DMS53 (cell line): ENCODE measurements at regions not wholly inside any gene's neighbourhood (a gene's known extent, or its start where the extent isn't known, plus 50 kb on each side); places are given as distances from the start of the nearest gene placed in this dataset.

Source experiments
- DNase-seq: peaks from one replicate; lab custom pipeline; 2025; lab: John Stamatoyannopoulos, UW

DNA sequence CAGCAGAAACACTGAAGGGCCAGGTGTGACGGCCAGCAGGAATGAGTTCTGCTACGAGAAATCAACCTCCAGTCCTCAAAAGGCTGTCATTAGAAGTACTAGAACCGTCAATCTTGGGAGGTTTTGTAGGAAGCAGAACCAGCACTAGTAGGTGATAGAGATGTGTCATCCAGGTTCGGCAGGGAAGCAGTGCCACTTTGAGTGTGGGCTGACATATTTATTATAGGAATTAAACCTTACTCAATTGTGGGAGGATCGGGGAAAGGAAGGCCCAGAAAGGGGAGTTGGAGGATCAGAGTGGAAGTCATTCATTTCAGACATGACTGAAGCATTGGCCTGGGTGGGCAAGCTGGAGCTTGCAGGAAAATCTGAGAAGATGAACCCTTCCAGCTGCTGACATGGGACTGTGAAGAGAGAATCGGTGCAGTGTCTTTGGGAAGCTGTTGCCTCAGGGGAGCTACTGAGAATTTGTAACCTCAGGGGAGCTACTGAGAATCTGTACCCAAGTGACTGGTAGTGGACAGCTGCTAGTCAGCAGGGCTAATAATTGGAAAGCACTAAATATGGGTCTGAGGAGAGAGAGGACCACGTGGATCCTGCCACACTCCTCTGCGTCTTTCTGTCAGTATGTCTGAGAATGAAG is 177.4 kb downstream of the SPRY1 start:
- no peak for DNase-seq

GRCh38 chr4:123575291-123575690 is 178.7 kb downstream of the SPRY1 start:
- no peak for DNase-seq

DNA sequence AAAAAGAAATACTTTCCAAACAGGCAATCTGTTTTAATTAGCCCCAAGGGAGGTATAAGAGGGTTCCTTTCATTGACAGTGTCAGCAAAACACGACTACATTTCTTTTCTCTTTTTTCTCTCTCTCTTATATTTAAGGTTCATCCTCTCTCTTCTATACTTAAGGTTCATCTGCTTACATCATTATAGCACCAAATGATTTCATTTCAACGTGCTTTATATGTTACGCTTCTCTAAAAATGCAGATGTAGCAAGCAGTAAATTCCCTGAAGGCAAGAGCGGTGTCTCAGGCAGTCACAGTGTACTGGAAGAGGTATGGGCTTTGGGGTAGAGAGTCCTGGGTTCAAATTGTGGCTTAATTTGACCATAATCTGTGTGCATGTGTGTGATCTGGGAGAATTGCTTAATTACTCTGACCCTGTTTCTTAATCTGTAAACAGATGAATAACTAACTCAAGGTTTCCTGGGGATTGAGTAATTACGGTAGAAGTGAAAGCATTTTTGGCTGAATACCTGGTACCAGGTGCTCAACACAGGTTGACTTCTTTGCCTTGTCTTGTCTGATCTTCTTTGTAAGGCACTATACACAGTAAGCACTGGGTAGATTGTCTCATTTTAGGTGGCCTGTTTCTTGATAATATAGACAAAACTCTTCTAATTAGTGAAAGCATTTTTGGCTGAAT is 180.8 kb downstream of the SPRY1 start:
- no peak for DNase-seq

DNA sequence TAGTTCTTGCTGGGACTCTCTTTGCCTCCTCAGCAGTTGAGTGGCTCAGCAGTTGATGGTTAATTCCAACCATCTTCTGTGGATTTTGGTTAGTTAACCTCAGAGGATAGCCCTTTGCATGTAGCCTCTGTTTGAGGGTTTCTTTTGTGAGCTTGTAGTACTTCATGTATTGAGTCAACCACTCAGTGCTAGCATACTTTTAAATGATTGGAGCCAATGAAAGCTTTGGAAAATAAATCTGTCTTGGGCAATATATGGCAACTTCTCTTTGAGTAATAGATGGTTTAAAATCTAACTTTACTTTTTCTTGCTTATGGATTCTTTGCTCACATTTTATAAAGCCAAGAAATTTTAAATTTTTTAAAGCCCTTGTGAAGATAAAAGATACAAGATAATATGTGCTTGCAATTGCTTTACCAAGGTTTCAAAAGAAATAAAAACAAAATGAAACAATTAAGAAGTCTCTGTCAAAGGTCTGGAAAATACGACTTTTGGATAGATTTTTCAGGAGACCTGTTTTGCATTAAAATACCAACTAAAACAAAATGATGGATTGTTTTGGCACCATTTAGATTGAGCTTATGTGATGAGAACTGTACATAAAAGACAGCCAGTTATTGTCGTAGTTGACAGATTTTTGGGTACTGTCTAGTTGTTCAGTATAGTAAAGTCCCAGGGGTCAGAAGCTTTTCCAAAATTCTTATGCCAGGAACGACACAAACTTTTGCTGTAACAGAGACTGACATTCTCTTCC is 181.9 kb downstream of the SPRY1 start:
- no peak for DNase-seq

DNA sequence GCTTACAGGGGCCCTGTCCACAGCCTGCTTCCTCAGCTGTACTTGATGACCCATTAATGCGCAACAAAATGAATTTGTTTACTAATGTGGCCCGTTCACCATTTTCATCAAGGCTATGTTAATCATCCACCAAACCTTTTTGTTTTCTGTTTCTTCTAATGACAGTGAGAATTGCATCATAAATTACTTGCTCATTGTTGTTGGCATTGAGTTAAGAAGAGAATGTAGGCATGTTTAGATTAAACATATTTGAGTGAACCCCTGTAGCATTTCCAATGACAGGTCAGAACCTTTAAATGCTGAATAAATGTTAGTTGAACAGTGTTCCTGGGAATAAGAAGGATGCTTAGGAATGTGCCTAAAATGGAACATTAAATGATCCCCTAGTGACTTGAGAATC is 183.4 kb downstream of the SPRY1 start:
- DNase-seq, result no peak

DNA sequence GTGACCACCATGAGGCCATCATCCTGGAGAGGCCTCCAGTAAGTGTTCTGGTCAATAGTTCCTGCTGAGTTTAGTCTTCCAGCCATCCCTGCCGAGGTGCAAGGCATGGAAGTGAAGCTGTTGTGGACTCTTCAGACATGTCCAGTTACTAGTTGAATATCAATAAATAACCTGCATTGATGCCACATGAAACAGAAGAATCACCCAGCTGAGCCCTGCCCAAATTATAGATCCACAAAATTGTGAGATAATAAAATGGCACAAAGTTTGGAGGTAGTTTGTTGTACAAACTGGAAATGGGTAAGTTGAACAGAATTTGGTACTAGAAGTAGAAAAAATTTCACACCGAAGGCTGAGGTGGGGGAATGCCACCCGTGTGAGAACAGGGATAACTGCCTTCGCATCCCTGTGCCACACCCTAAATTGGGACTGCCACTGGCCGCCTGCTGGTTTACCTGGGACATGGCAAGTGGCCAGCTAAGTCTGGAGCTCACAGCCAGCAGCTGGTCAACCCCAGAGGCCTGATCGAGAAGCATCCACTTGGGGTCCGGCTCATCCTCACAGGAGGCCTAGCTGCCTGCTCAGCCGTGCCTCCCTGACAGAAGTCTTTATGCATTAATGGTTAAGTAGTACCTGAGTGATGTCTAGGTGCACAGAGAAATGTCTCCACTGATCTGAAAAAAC is 184.5 kb downstream of the SPRY1 start:
- peak; percentile 12 for DNase-seq

- no peak for DNase-seq
These were observed 185.2 kb downstream of the SPRY1 start for GRCh38 chr4:123581802-123582201.

GRCh38 chr4:123583043-123583442 is 186.4 kb downstream of the SPRY1 start:
- DNase-seq, result no peak

GRCh38 chr4:123585111-123585510 is 188.5 kb downstream of the SPRY1 start:
- DNase-seq, result no peak

- DNase-seq, result peak; percentile 90
These were observed 191.4 kb downstream of the SPRY1 start for GRCh38 chr4:123587983-123588494.

- peak; percentile 81 for DNase-seq
These were observed 192.1 kb downstream of the SPRY1 start for GRCh38 chr4:123588631-123589241.

DNA sequence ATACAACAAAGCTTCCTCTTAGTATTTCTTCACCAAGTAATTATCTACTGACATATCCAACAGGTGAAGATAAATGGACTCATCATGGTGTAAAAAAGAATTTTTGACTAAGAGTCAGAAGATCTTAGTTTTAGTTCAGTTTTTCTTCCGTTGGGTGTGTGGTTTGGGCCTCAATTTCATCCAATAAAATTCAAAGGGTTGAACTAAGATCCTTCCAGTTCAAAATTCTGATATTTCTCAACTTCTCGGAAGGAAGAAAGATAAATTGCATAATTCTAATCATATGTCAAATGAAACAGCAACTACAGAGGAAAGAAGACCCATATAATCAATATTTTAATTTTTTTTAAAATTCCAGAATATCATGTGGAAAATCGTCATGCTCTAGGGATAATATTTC is 192.7 kb downstream of the SPRY1 start:
- no peak for DNase-seq

DNA sequence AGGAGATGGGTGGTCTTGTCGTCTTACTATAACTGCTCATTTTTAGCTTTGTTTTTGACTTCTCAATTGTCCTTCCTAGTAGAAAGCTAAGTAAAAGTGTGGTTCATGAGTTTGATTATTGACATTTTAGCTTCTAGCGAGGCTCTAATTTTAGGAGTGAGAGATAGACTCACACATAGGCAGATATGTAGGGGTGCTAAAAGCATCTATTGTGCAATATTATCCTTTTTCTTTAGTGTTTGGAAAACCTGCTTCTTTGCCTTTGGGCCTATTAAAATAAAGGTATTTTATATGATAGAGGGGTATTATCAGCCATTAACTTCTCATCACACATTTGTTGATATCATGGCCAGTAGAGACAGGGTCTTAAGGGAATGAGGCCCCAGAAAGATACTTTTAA is 195.3 kb downstream of the SPRY1 start:
- no peak for DNase-seq

DNA sequence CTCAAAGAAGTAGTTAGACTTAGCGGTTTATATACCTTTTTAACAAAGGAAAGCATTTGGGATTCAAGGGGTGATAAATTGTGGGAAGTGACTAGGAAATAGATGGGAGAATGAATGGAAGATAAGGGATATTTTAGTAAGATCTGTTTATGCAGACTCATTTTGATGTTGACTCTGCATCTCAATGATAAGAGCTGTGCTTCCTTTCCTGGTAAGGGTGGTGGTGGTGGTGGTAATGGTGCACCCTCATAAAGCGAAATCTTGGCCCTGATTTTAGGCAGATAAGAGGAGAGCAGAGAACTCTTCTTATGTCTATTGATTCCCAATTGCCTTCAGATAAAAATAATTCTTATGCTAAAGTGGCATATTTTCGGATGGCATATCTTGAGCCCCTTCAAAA is 197.1 kb downstream of the SPRY1 start:
- DNase-seq, result no peak

GRCh38 chr4:123596805-123597204 is 200.2 kb downstream of the SPRY1 start:
- no peak for DNase-seq

DNA sequence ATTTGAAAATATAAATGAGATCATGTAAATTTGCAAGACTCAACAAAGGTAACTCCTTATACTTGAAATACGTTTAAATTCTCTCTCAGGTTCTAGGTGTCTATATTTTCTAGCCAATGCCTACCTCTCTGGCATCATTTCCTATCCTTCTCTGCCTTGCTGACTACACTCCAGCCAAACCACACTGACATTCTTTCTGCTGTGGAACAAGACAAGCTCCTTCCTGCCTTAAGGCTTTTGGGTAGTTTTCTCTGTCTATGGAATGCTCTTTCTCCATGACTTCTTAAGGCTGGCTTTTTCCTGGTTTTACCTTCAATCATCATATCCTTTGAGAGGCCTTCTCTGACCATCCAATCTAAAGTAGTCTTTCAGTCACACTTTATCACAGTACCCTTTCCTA is 201.0 kb downstream of the SPRY1 start:
- no peak for DNase-seq

DNA sequence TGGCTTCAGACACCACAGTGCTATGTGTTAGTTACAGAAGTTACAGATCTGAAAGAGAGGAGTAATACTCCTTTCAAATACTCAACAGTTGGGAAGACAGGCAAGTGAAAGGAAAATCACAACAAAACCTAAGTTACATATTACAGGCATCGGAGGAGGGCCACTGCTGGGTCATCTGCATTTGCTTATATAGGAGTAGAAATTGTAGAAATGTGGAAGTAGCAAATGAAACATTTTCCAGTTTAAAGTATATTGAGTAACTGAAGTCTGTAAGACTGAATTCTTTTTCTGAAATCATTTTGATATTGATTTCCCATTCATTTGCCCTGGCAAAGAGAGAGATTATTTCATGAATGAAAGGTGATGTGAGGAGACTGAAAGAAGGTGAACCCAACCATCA is 201.7 kb downstream of the SPRY1 start:
- no peak for DNase-seq

GRCh38 chr4:123599061-123599919 is 202.7 kb downstream of the SPRY1 start:
- DNase-seq, result peak; percentile 25

GRCh38 chr4:123599920-123600810 is 203.6 kb downstream of the SPRY1 start:
- DNase-seq, result peak; percentile 64
